Stimulated activated CD4-positive, alpha-beta T cell treated with anti-CD3 and anti-CD28 coated beads, Interleukin-4, amount 100 ng/mL, for 4 hours (primary cell): ENCODE measurements at regions not wholly inside any gene's neighbourhood (a gene's known extent, or its start where the extent isn't known, plus 50 kb on each side); places are given as distances from the start of the nearest gene placed in this dataset.

Source experiments
- DNase-seq, 2 experiments: peaks; one replicate each; pipeline ENCODE4 v3.0.0-alpha.2; 2020

- DNase-seq = no peak
Measured at GRCh38 chr1:37085393-37085792, 51.1 kb upstream of the GRIK3 start.

- no peak for DNase-seq
Measured at GRCh38 chr1:37089750-37090149, 55.4 kb upstream of the GRIK3 start.

GRCh38 chr1:37090671-37091070 lies 56.4 kb upstream of the GRIK3 start:
- DNase-seq = no peak

GRCh38 chr1:37092937-37093336 lies 58.6 kb upstream of the GRIK3 start:
- no peak for DNase-seq

- no peak for DNase-seq
Measured at GRCh38 chr1:37094302-37094701, 60.0 kb upstream of the GRIK3 start.

GRCh38 chr1:37096523-37096922 lies 62.2 kb upstream of the GRIK3 start:
- no peak for DNase-seq

GRCh38 chr1:37097731-37098130 lies 63.4 kb upstream of the GRIK3 start:
- no peak for DNase-seq

- no peak for DNase-seq
Measured at GRCh38 chr1:37098237-37098636, 63.9 kb upstream of the GRIK3 start.

GRCh38 chr1:37100310-37100709 lies 66.0 kb upstream of the GRIK3 start:
- DNase-seq = no peak

- no peak for DNase-seq
Measured at GRCh38 chr1:37102656-37103382, 68.5 kb upstream of the GRIK3 start.

- DNase-seq = no peak
Measured at GRCh38 chr1:37105911-37106310, 71.6 kb upstream of the GRIK3 start.

GRCh38 chr1:37107153-37107907 lies 73.0 kb upstream of the GRIK3 start:
- DNase-seq = no peak

- no peak for DNase-seq
Measured at GRCh38 chr1:37108596-37109188, 74.4 kb upstream of the GRIK3 start.

GRCh38 chr1:37112430-37112829 lies 78.1 kb upstream of the GRIK3 start:
- DNase-seq = no peak

GRCh38 chr1:37113285-37113997 lies 79.1 kb upstream of the GRIK3 start:
- DNase-seq = no peak

- no peak for DNase-seq
Measured at GRCh38 chr1:37118790-37119189, 84.5 kb upstream of the GRIK3 start.

GRCh38 chr1:37120279-37120678 lies 86.0 kb upstream of the GRIK3 start:
- no peak for DNase-seq

- no peak for DNase-seq
Measured at GRCh38 chr1:37123276-37124115, 89.2 kb upstream of the GRIK3 start.

GRCh38 chr1:37124501-37124900 lies 90.2 kb upstream of the GRIK3 start:
- DNase-seq = no peak

- DNase-seq = no peak
Measured at GRCh38 chr1:37125295-37125694, 91.0 kb upstream of the GRIK3 start.

- no peak for DNase-seq
Measured at GRCh38 chr1:37127254-37127748, 93.0 kb upstream of the GRIK3 start.

GRCh38 chr1:37128091-37128490 lies 93.8 kb upstream of the GRIK3 start:
- DNase-seq = no peak
